ENCODE measurements at regions not wholly inside any gene's neighbourhood (a gene's known extent, or its start where the extent isn't known, plus 50 kb on each side); places are given as distances from the start of the nearest gene placed in this dataset.

DNA sequence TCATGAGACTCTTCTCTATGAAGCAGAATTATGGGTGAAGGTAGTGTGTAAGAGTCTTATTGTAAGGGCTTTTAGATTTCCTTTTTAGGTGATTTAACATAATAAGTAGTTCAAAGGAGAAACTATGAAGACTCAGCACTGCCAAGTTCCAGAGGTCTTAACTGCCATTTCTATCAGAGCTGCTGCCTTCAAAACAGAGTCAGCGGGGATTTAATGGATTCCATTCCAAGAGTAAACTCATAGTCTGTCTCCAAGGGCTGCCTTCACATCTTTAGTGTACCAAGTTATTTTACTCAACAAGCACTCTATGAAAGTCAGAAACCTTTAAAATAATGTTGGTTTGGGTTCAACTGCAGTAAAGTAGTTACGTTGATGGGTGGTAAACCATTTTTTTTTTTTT, 289.6 kb upstream of the HTR2A start:
- TF ChIP-seq, protein P1, sequence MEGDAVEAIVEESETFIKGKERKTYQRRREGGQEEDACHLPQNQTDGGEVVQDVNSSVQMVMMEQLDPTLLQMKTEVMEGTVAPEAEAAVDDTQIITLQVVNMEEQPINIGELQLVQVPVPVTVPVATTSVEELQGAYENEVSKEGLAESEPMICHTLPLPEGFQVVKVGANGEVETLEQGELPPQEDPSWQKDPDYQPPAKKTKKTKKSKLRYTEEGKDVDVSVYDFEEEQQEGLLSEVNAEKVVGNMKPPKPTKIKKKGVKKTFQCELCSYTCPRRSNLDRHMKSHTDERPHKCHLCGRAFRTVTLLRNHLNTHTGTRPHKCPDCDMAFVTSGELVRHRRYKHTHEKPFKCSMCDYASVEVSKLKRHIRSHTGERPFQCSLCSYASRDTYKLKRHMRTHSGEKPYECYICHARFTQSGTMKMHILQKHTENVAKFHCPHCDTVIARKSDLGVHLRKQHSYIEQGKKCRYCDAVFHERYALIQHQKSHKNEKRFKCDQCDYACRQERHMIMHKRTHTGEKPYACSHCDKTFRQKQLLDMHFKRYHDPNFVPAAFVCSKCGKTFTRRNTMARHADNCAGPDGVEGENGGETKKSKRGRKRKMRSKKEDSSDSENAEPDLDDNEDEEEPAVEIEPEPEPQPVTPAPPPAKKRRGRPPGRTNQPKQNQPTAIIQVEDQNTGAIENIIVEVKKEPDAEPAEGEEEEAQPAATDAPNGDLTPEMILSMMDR (IDR thresholded peaks at IDR 0.05), result no peak
- TF ChIP-seq POLR2A (IDR thresholded peaks at IDR 0.05), result no peak
- no peak for TF ChIP-seq POLR2AphosphoS5 (IDR thresholded peaks at IDR 0.05)
